Activated CD4-positive, CD25-positive, alpha-beta regulatory T cell treated with anti-CD3 and anti-CD28 coated beads, Interleukin-2, amount 50 U/mL, for 16 hours (primary cell): ENCODE measurements at regions not wholly inside any gene's neighbourhood (a gene's known extent, or its start where the extent isn't known, plus 50 kb on each side); places are given as distances from the start of the nearest gene placed in this dataset.
"Not testable (repeated sequence)": the region's sequence is repeated elsewhere in the genome, so short reads cannot be mapped to it uniquely, and the experiment has no call there.

Experiments used
- DNase-seq: peaks from one replicate; pipeline ENCODE4 v3.0.0-alpha.2; 2020; ENCODE audit warnings: low read depth, low spot score

DNA sequence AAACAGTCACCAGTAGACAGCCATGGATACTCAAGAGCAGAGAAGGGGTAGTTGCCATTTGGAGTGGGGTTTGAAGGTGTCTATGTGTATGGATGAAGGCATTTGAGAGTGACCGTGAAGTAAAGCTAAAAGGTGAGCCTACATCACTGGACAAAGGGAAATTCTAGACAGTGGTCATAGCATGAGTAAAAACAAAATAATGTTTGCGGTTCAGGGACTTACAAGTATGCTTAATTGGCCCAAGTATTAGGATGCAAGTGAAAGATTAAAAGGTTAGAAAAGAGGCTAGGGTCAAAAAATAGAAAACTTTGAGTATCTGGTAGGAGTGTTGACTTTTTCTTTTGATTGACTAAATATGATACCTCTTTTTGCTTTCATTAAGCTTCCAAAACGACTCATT lies 238.1 kb upstream of the SLC8A1 start:
- no peak for DNase-seq

GRCh38 chr2:40690525-40690924 lies 238.6 kb upstream of the SLC8A1 start:
- no peak for DNase-seq

GRCh38 chr2:40700231-40700954 lies 248.5 kb upstream of the SLC8A1 start:
- DNase-seq, result no peak

DNA sequence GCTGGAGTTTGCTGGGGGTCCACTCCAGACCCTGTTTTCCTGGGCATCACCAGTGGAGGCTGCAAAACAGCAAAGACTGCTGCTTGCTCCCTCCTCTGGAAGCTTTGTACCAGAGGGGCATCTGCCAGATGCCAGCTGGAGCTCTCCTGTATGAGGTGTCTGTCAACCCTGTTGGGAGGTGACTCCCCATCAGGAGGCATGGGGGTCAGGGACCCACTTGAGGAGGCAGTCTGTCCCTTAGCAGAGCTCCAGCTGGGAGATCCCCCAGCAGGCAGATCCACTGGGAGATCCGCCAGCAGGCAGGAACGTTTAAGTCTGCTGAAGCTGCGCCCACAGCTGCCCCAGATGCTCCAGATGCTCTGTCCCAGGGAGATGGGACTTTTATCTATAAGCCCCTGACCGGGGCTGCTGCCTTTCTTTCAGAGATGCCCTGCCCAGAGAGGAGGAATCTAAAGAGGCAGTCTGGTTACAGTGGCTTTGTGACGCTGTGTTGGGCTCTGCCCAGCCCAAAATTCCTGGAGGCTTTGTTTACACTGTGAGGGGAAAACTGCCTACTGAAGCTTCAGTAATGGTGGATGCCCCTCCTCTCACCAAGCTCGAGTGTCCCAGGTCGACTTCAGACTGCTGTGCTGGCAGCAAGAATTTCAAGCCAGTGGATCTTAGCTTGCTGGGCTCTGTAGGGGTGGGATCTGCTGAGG lies 260.5 kb upstream of the SLC8A1 start:
- not testable (repeated sequence) for DNase-seq

GRCh38 chr2:40716879-40717278 lies 265.0 kb upstream of the SLC8A1 start:
- no peak for DNase-seq

- no peak for DNase-seq
Observed at GRCh38 chr2:40719414-40719813, 267.5 kb upstream of the SLC8A1 start.

GRCh38 chr2:40721595-40721994 lies 269.7 kb upstream of the SLC8A1 start:
- no peak for DNase-seq

DNA sequence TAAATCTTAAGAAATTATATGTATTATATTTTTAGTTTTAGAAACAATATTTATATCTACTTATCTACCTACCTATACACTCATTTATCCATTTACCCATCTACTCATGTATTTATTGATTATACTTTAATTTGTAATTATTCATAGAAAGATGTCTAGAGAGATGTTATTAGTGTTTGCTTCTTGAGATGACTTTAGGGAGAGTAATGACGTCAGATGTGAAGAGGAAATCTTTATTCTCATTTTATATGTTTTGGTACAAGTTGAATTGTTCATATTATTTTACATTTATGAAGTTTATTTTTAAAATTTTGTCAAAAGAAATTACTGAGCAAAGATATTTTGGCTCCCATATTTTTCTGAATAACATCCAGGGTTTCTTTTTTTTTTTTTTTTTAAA lies 271.3 kb upstream of the SLC8A1 start:
- DNase-seq, result no peak

- DNase-seq, result no peak
Observed at GRCh38 chr2:40725040-40725439, 273.1 kb upstream of the SLC8A1 start.

GRCh38 chr2:40725950-40726349 lies 274.1 kb upstream of the SLC8A1 start:
- DNase-seq, result no peak

- DNase-seq, result no peak
Observed at GRCh38 chr2:40734797-40735196, 282.9 kb upstream of the SLC8A1 start.

DNA sequence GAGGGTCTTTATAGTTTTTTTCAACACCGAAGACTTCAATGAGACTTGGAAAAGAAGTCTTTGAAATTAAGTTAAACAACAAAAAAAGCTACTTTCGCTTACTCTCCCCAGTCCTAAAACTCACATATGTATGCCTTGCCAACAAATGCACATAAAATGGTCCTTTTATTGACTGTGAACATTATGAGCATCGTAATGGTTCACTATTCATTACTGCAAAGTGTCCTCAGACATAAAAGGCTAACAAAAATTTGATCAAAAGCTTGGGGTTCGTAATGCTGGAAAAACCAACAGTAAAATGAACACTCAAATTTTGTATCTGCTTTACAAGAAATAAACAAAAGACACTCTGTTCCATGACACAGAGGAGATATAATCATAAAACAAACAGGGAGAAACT lies 285.3 kb upstream of the SLC8A1 start:
- DNase-seq, result no peak

- DNase-seq, result no peak
Observed at GRCh38 chr2:40740419-40740818, 288.5 kb upstream of the SLC8A1 start.

DNA sequence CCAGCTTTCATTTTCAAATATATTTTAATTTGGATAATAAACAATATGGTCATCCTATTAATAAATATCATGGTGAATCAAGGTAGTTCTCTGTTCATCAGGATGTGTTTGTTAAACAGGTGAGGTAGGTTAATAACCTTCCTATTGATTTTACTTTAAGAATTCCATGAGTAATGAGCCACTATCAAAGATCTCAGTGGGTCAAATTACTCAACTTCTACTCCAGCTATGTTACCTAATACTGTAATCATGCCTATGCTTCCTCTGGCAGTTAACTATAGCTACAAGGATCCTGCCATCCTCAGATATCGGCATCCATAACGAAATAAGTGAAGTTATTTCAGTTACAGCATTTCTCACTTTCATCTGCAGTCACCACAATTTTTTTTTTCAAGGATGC lies 289.6 kb upstream of the SLC8A1 start:
- no peak for DNase-seq

DNA sequence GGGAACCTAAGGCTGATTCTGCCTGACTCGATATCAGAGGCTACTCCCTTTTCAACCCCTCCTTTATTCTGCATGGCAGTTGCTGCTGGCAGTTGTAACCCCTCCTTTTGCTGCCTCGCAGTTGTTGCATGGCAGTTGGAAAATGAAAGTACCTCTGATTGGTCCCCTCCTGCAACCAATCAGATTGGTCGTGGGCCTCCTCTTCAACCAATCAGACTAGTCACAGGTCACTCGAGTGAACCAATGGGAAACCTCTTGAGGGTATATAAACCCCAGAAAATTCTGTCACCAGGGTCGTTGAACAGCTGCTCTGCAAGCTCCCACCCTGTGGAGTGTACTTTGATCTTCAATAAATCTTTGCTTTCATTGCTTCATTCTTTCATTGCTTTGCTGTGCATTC lies 294.3 kb upstream of the SLC8A1 start:
- DNase-seq, result no peak

DNA sequence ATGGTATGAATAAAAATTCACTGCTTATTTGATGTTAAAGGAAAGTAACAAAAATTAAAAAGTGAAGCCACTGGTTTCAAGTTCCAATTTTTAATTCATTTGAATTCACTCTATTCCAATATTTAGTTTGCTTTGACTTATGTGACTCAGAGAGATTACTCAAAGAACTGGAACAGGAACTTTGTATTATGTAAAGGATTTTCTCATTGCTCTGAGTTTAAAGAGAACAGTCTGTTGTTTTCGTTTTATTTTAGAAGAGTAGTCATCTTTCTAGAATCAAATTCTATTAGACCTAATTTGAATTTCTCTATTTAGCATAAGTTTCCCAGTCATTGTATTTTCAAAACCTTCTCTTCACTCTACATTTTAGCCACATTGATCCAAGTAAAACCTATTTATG lies 300.1 kb upstream of the SLC8A1 start:
- no peak for DNase-seq

DNA sequence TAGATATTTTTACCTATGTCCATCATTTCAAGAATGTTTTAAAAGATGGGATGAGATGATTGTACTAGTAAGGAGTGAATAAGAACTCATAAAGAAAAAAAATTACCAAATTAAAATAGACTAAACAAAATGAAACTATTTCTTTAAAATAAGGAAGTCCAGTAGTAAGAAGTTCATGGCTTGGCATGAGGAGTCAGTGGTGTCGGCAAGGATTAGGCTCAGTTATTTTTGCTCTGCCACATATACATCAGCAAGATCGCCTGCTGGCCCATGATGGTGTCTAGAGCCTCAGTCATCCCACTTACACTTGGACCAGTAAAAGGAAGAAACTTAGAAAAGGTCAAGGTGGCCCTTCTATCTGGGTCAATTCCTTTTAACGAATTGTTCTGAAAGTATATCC lies 300.9 kb upstream of the SLC8A1 start:
- DNase-seq, result no peak

- no peak for DNase-seq
Observed at GRCh38 chr2:40754912-40755311, 303.0 kb upstream of the SLC8A1 start.

DNA sequence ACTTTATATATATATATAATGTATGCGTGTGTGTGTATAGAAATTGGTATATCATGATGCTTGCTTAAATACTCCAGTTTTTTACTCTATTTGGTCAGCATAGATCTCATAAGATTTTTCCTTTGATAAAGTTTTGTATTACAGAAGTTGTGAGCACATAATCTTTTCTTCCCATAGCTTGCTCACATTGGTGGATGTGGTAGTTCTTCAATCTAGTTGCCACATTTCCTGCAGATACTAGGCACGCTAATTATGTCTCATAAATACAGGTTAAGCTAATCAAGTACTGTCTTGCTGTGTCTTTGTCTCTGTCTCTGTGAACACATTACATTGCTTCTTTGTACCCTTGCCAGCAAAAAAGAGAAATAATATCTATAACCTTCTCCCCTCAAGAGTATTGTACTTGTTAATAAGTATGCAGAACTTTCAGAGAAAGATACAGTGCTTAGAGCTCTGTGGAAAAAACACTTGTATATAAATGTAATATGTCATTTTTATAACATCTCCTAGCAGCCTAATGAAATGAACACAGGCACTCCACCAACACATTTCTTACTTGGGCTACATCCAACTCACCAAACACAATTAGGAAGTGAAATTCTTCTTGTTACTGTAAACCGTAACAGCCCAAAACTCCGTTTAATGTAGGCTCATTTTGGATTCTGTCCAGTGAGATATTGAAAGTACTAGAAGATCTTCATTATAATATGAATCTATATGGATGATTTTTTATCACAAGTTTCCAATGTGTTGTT lies 306.7 kb upstream of the SLC8A1 start:
- DNase-seq, result no peak

DNA sequence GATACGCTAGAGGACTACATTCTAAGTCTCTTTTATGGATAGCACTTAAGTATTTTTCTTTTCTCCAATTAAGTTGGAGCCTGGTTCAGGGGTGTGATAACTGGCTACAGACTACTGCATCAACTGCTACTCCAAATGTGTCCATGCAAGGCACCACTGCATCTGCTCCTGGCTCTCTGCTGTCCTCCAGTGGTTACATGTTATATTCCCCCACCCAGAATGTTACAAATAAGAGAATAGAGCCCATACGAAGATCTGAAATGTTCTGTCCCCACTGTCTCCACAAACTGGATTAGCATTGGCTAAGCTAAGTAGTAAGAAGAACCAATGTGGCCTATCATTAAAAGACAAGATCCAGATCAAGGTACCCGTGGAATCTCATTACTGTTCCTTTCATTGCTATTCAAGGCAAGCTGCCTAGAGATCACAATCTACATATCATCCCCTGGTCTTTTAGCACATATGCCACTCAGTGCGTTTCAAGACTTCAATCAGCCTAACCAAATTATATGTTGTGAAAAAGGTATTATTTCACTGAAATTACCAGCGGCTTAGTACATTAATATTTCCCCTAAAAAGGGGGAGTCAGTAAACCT lies 308.3 kb upstream of the SLC8A1 start:
- no peak for DNase-seq

DNA sequence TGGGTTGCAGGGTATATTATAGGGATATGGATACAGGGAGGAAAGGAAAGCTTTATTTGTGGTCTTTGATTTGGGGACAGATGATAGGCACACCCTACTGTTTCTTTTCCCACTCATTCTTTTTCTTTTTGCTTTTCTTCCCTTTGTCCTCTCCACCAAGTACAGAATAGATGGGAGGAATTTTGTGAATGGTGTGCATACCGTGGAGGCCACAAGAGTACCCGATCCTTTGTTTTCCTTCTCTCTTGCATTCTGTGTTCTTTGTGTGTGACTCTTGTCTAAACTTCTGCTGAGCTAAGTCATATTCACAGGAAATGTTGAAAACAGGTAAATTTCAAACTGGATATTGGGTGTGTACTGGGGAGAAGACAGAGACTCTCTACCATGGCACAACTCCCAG lies 321.4 kb upstream of the SLC8A1 start:
- no peak for DNase-seq

DNA sequence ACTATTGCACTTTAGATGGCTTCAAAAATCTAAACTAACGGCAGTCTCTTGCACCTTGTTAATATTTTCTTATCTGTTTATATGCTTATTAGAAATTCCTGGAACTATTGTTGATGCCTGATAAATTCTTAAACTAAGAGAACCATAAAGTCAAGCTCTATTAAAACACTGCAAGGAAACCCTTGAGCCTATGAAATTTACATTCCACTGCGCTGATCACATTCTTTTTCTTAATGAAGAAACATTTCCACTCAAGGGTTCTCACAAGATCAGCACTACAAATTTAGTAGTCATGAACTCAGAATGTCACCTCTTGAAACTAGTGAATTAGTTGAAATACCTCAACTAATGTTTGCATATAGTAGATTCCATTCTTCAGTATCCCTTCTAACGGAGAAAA lies 331.8 kb upstream of the SLC8A1 start:
- no peak for DNase-seq
